SK-N-SH treated with all-trans-retinoic acid at 6 μM for 48 hours (cell line): ENCODE measurements at regions not wholly inside any gene's neighbourhood (a gene's known extent, or its start where the extent isn't known, plus 50 kb on each side); places are given as distances from the start of the nearest gene placed in this dataset.

Experiments used
- CSDC2 ChIP-seq: fragments of 250-450 bp; sonication (Bioruptor Pico); IDR thresholded peaks from 2 replicates; pipeline ENCODE4 v1.5.0; 2020; ENCODE audit warnings: mild to moderate bottlenecking, moderate library complexity
- GLIS3 ChIP-seq: fragments of 250-450 bp; sonication (Bioruptor Pico); IDR thresholded peaks from 2 replicates; pipeline ENCODE4 v1.5.0; 2020; ENCODE audit warnings: mild to moderate bottlenecking, moderate library complexity
- RARB ChIP-seq: fragments of 250-450 bp; sonication (Bioruptor Pico); IDR thresholded peaks from 2 replicates; pipeline ENCODE4 v1.8.0; 2021; ENCODE audit warnings: mild to moderate bottlenecking, moderate library complexity
- ZFP3 ChIP-seq: fragments of 250-450 bp; sonication (Bioruptor Pico); IDR thresholded peaks from 2 replicates; pipeline ENCODE4 v1.5.0; 2020; ENCODE audit warnings: mild to moderate bottlenecking, moderate library complexity
- ZNF565 ChIP-seq: fragments of 450-650 bp; formaldehyde crosslinking; conservative IDR thresholded peaks from 2 replicates; pipeline ENCODE4 v1.5.0; 2020; ENCODE audit warnings: low read depth, mild to moderate bottlenecking, moderate library complexity
- TF ChIP-seq, protein P1 (sequence below): fragments of 250-450 bp; sonication (Bioruptor Pico); IDR thresholded peaks from 2 replicates; pipeline ENCODE4 v1.8.0; 2021; ENCODE audit warnings: low read depth, mild to moderate bottlenecking, moderate library complexity, borderline replicate concordance
- TF ChIP-seq, protein P2 (sequence below): fragments of 250-450 bp; sonication (Bioruptor Pico); IDR thresholded peaks from 2 replicates; pipeline ENCODE4 v1.5.1; 2021; ENCODE audit warnings: mild to moderate bottlenecking, moderate library complexity
- TF ChIP-seq, protein P3 (sequence below): fragments of 250-450 bp; sonication (Bioruptor Pico); IDR thresholded peaks from 2 replicates; pipeline ENCODE4 v1.5.0; 2020; ENCODE audit warnings: mild to moderate bottlenecking, moderate library complexity
- TF ChIP-seq, protein P4 (sequence below): fragments of 250-450 bp; sonication (Bioruptor Pico); IDR thresholded peaks from 2 replicates; pipeline ENCODE4 v1.8.0; 2020; ENCODE audit warnings: mild to moderate bottlenecking, moderate library complexity, borderline replicate concordance

DNA sequence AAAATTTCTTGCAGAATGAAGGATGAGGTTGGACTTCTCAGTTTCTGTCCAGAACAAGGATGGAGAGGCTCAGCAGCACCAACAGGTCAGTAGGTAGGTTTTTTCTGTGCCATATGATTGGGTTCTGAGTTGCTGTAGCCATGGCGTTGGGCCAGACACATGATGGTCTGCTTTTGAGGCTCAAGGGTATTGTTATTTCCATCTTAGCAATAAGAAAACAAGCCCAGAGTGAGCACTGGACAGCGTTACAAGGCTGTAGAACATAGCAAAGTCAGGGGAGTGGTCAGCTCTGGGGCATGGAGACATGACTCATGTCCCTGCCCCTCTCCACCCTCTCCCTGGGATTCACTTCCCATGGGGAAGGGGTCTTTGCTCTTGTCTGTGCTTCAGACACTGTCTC lies 137.6 kb upstream of the TOPAZ1 start:
- TF ChIP-seq ZNF565 (no peak), ZFP3 (no peak), GLIS3 (CRISPR knock-in tag) (no peak), RARB (no peak), CSDC2 (no peak)
- TF ChIP-seq, protein P1, sequence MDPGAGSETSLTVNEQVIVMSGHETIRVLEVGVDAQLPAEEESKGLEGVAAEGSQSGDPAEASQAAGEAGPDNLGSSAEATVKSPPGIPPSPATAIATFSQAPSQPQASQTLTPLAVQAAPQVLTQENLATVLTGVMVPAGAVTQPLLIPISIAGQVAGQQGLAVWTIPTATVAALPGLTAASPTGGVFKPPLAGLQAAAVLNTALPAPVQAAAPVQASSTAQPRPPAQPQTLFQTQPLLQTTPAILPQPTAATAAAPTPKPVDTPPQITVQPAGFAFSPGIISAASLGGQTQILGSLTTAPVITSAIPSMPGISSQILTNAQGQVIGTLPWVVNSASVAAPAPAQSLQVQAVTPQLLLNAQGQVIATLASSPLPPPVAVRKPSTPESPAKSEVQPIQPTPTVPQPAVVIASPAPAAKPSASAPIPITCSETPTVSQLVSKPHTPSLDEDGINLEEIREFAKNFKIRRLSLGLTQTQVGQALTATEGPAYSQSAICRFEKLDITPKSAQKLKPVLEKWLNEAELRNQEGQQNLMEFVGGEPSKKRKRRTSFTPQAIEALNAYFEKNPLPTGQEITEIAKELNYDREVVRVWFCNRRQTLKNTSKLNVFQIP, result no peak
- TF ChIP-seq, protein P2, sequence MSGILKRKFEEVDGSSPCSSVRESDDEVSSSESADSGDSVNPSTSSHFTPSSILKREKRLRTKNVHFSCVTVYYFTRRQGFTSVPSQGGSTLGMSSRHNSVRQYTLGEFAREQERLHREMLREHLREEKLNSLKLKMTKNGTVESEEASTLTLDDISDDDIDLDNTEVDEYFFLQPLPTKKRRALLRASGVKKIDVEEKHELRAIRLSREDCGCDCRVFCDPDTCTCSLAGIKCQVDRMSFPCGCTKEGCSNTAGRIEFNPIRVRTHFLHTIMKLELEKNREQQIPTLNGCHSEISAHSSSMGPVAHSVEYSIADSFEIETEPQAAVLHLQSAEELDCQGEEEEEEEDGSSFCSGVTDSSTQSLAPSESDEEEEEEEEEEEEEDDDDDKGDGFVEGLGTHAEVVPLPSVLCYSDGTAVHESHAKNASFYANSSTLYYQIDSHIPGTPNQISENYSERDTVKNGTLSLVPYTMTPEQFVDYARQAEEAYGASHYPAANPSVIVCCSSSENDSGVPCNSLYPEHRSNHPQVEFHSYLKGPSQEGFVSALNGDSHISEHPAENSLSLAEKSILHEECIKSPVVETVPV, result no peak
- TF ChIP-seq, protein P3, sequence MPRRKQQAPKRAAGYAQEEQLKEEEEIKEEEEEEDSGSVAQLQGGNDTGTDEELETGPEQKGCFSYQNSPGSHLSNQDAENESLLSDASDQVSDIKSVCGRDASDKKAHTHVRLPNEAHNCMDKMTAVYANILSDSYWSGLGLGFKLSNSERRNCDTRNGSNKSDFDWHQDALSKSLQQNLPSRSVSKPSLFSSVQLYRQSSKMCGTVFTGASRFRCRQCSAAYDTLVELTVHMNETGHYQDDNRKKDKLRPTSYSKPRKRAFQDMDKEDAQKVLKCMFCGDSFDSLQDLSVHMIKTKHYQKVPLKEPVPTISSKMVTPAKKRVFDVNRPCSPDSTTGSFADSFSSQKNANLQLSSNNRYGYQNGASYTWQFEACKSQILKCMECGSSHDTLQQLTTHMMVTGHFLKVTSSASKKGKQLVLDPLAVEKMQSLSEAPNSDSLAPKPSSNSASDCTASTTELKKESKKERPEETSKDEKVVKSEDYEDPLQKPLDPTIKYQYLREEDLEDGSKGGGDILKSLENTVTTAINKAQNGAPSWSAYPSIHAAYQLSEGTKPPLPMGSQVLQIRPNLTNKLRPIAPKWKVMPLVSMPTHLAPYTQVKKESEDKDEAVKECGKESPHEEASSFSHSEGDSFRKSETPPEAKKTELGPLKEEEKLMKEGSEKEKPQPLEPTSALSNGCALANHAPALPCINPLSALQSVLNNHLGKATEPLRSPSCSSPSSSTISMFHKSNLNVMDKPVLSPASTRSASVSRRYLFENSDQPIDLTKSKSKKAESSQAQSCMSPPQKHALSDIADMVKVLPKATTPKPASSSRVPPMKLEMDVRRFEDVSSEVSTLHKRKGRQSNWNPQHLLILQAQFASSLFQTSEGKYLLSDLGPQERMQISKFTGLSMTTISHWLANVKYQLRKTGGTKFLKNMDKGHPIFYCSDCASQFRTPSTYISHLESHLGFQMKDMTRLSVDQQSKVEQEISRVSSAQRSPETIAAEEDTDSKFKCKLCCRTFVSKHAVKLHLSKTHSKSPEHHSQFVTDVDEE (CRISPR knock-in tag), result no peak
- TF ChIP-seq, protein P4, sequence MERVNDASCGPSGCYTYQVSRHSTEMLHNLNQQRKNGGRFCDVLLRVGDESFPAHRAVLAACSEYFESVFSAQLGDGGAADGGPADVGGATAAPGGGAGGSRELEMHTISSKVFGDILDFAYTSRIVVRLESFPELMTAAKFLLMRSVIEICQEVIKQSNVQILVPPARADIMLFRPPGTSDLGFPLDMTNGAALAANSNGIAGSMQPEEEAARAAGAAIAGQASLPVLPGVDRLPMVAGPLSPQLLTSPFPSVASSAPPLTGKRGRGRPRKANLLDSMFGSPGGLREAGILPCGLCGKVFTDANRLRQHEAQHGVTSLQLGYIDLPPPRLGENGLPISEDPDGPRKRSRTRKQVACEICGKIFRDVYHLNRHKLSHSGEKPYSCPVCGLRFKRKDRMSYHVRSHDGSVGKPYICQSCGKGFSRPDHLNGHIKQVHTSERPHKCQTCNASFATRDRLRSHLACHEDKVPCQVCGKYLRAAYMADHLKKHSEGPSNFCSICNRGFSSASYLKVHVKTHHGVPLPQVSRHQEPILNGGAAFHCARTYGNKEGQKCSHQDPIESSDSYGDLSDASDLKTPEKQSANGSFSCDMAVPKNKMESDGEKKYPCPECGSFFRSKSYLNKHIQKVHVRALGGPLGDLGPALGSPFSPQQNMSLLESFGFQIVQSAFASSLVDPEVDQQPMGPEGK, result no peak
